CD4-positive, alpha-beta T cell treated with Interleukin-4 for 1 hour (primary cell): ENCODE measurements at regions not wholly inside any gene's neighbourhood (a gene's known extent, or its start where the extent isn't known, plus 50 kb on each side); places are given as distances from the start of the nearest gene placed in this dataset.

Source experiments
- DNase-seq, 2 donors: peaks; one replicate each; pipeline ENCODE4 v3.0.0-alpha.2; 2020 to 2022

GRCh38 chr2:160921386-160921964 lies 238.8 kb upstream of the TANK start:
- no peak for DNase-seq

GRCh38 chr2:160924936-160925353 lies 235.3 kb upstream of the TANK start:
- no peak for DNase-seq

GRCh38 chr2:160925956-160926355 lies 234.3 kb upstream of the TANK start:
- DNase-seq = no peak

GRCh38 chr2:160927324-160927723 lies 232.9 kb upstream of the TANK start:
- DNase-seq = no peak

- DNase-seq = no peak
Observed at GRCh38 chr2:160928854-160929301, 231.3 kb upstream of the TANK start.

- no peak for DNase-seq
Observed at GRCh38 chr2:160931531-160931930, 228.7 kb upstream of the TANK start.

GRCh38 chr2:160932960-160933359 lies 227.3 kb upstream of the TANK start:
- no peak for DNase-seq

- no peak for DNase-seq
Observed at GRCh38 chr2:160934263-160934662, 226.0 kb upstream of the TANK start.

- no peak for DNase-seq
Observed at GRCh38 chr2:160934991-160935390, 225.2 kb upstream of the TANK start.

GRCh38 chr2:160936044-160936806 lies 224.0 kb upstream of the TANK start:
- no peak for DNase-seq

- DNase-seq = no peak
Observed at GRCh38 chr2:160940271-160940670, 220.0 kb upstream of the TANK start.

- DNase-seq = peak; percentile 12 to 18
Observed at GRCh38 chr2:160940699-160941098, 219.5 kb upstream of the TANK start.

- DNase-seq = no peak
Observed at GRCh38 chr2:160941290-160941846, 218.9 kb upstream of the TANK start.

GRCh38 chr2:160942476-160943142 lies 217.6 kb upstream of the TANK start:
- DNase-seq = no peak

- no peak for DNase-seq
Observed at GRCh38 chr2:160943414-160943813, 216.8 kb upstream of the TANK start.

GRCh38 chr2:160952464-160953254 lies 207.6 kb upstream of the TANK start:
- no peak for DNase-seq

GRCh38 chr2:160955578-160955977 lies 204.7 kb upstream of the TANK start:
- no peak for DNase-seq

- DNase-seq = no peak
Observed at GRCh38 chr2:160956243-160956802, 203.9 kb upstream of the TANK start.

- no peak for DNase-seq
Observed at GRCh38 chr2:160963957-160964356, 196.3 kb upstream of the TANK start.

- no peak for DNase-seq
Observed at GRCh38 chr2:160967523-160967922, 192.7 kb upstream of the TANK start.

GRCh38 chr2:160968183-160968582 lies 192.0 kb upstream of the TANK start:
- no peak for DNase-seq
